ENCODE measurements at regions not wholly inside any gene's neighbourhood (a gene's known extent, or its start where the extent isn't known, plus 50 kb on each side); places are given as distances from the start of the nearest gene placed in this dataset.

DNA sequence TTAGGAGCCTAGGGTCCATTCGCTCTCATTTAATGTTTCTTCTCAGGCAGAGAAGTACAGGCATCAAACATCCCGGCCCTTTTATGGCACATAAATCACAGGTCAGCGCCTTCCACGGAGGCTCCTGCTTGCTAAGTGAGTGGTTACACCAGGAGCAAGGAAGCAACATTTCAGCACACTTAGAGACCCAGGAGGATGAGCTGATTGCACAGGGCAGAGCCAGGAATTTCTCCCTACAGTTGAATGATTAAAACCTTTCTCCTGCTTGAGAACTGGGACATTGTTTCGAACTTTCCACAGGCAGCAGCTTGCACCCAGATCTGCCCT lies 233.4 kb downstream of the SPTSSA start:
- WGBS = 43% methylated on average over 5 of the region's 5 CpGs
- Histone ChIP-seq H3K27ac (ENCODE audit: low read length, poor library complexity, severe bottlenecking) (no peak overlapping the region), H3K23ac (ENCODE audit: low read length in 2 of 2) (no peak overlapping the region), H4K8ac (ENCODE audit: low read length) (peak overlapping the region; percentile 69), H2AFZ (ENCODE audit: low read depth, low read length) (no peak overlapping the region), H3K9me3 (ENCODE audit: control insufficient read depth, low read length) (no peaks in the 10 kb centered on the region), H2BK12ac (ENCODE audit: low read length in 2 of 2) (no peak overlapping the region), H3K36me3 (ENCODE audit: control insufficient read depth in 1 of 2, insufficient read depth in 2 of 2, low read depth in 1 of 2, low read length in 2 of 2) (no peaks in the 10 kb centered on the region), H3K4me3 (ENCODE audit: insufficient read depth in 1 of 2, low read depth in 1 of 2, low read length in 2 of 2) (no peak overlapping the region), H3K4ac (ENCODE audit: low read depth in 1 of 2, low read length in 2 of 2) (no peak overlapping the region), H2BK5ac (ENCODE audit: low read depth, low read length, poor library complexity, severe bottlenecking) (no peak overlapping the region), H3K14ac (ENCODE audit: low read length in 2 of 2) (no peak overlapping the region), H4K91ac (ENCODE audit: low read length) (no peak overlapping the region), H3K27me3 (ENCODE audit: control insufficient read depth in 1 of 2, insufficient read depth in 1 of 2, low read length in 2 of 2) (peaks cover 0 to 7% of the 10 kb centered on the region in 2 experiments), H3K79me1 (replicated peaks; ENCODE audit: low read length, poor library complexity, severe bottlenecking) (no peaks in the 10 kb centered on the region), H2BK15ac (ENCODE audit: low read depth, poor library complexity, severe bottlenecking) (peak overlapping the region; percentile 67), H3K18ac (ENCODE audit: low read depth in 1 of 2, low read length in 2 of 2) (no peak overlapping the region), H3K9ac (ENCODE audit: low read length) (no peak overlapping the region), H3K4me2 (ENCODE audit: low read length, poor library complexity, severe bottlenecking) (no peak overlapping the region), H2AK5ac (ENCODE audit: low read length, severe bottlenecking) (no peak overlapping the region), H2BK120ac (ENCODE audit: low read depth, low read length) (no peak overlapping the region), H3K4me1 (ENCODE audit: control insufficient read depth, insufficient read depth, low read depth, low read length) (no peaks in the 10 kb centered on the region)
- DNase-seq = no peak

DNA sequence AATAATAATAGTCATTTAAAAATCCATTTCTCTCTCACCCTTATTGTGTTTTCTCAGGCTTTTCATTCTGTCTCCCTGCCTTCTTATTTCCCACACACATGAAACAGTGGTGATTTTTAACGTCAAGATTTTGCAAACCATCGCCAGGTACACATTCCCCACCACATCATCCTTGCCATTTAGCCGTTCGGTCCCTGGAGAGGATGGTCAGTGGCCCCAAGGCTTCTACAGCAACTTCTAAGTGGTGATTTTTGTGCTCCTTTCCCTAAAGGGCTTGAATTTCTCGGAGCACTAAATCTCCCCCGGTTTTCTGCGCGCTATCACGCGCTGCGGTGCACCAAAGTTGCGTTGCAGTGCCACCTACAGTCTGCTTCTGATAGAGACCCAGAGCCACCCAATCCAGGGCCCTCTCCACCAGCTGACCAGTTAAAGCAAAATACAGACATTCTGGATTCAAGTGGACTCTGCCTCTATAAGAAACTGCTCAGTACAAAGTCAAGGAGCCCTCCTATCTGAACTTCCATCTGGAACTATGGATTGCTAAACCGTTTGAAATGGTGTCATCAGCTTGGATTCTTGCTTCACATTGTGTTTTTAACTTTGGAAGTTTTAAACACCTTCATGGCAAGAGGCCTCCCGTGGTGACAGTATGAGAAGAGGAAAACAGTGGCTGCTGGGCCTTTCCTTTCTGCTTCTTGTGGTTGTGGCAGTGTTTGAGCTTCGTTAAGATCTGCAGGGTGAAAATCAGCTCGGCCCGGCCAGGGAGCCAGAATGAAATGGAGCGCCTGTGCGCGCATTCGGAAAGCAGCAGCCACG lies 234.0 kb downstream of the SPTSSA start:
- no peak overlapping the region for H3K14ac ChIP-seq (ENCODE audit: low read length in 2 of 2)
- no peak overlapping the region for H2AK5ac ChIP-seq (ENCODE audit: low read length, severe bottlenecking)
- no peak overlapping the region for H2BK5ac ChIP-seq (ENCODE audit: low read depth, low read length, poor library complexity, severe bottlenecking)
- H3K27me3 ChIP-seq (ENCODE audit: control insufficient read depth in 1 of 2, insufficient read depth in 1 of 2, low read length in 2 of 2) = peaks cover 1 to 7% of the 10 kb centered on the region in 2 experiments
- H3K4me2 ChIP-seq (ENCODE audit: low read length, poor library complexity, severe bottlenecking) = peak overlapping the region; percentile 73
- H3K79me1 ChIP-seq (replicated peaks; ENCODE audit: low read length, poor library complexity, severe bottlenecking) = no peaks in the 10 kb centered on the region
- no peak overlapping the region for H3K4ac ChIP-seq (ENCODE audit: low read depth in 1 of 2, low read length in 2 of 2)
- H4K91ac ChIP-seq (ENCODE audit: low read length) = no peak overlapping the region
- H3K18ac ChIP-seq (ENCODE audit: low read depth in 1 of 2, low read length in 2 of 2) = peak overlapping the region in 1 of 2 experiments; percentile 52
- H3K4me1 ChIP-seq (ENCODE audit: control insufficient read depth, insufficient read depth, low read depth, low read length) = no peaks in the 10 kb centered on the region
- no peak overlapping the region for H2BK12ac ChIP-seq (ENCODE audit: low read length in 2 of 2)
- no peak overlapping the region for H2BK120ac ChIP-seq (ENCODE audit: low read depth, low read length)
- H2BK15ac ChIP-seq (ENCODE audit: low read depth, poor library complexity, severe bottlenecking) = peak overlapping the region; percentile 67
- no peak overlapping the region for H3K23ac ChIP-seq (ENCODE audit: low read length in 2 of 2)
- peak; percentile 63 for DNase-seq
- H2AFZ ChIP-seq (ENCODE audit: low read depth, low read length) = no peak overlapping the region
- 31% methylated on average over 22 of the region's 22 CpGs for WGBS
- peak overlapping the region in 1 of 2 experiments; percentile 53 for H3K4me3 ChIP-seq (ENCODE audit: insufficient read depth in 1 of 2, low read depth in 1 of 2, low read length in 2 of 2)
- H3K36me3 ChIP-seq (ENCODE audit: control insufficient read depth in 1 of 2, insufficient read depth in 2 of 2, low read depth in 1 of 2, low read length in 2 of 2) = no peaks in the 10 kb centered on the region
- H4K8ac ChIP-seq (ENCODE audit: low read length) = peak overlapping the region; percentile 69
- peak overlapping the region; percentile 68 for H3K9ac ChIP-seq (ENCODE audit: low read length)
- no peak overlapping the region for H3K27ac ChIP-seq (ENCODE audit: low read length, poor library complexity, severe bottlenecking)
- H3K9me3 ChIP-seq (ENCODE audit: control insufficient read depth, low read length) = no peaks in the 10 kb centered on the region

GRCh38 chr14:34224221-34224620 lies 237.8 kb downstream of the SPTSSA start:
- Histone ChIP-seq H3K4me3 (ENCODE audit: insufficient read depth in 1 of 2, low read depth in 1 of 2, low read length in 2 of 2) (no peak overlapping the region), H4K91ac (ENCODE audit: low read length) (no peak overlapping the region), H2BK15ac (ENCODE audit: low read depth, poor library complexity, severe bottlenecking) (no peak overlapping the region), H3K14ac (ENCODE audit: low read length in 2 of 2) (no peak overlapping the region), H2BK5ac (ENCODE audit: low read depth, low read length, poor library complexity, severe bottlenecking) (no peak overlapping the region), H3K27me3 (ENCODE audit: control insufficient read depth in 1 of 2, insufficient read depth in 1 of 2, low read length in 2 of 2) (peaks cover 3 to 5% of the 10 kb centered on the region in 2 experiments), H3K18ac (ENCODE audit: low read depth in 1 of 2, low read length in 2 of 2) (no peak overlapping the region), H2AK5ac (ENCODE audit: low read length, severe bottlenecking) (no peak overlapping the region), H3K4me1 (ENCODE audit: control insufficient read depth, insufficient read depth, low read depth, low read length) (no peaks in the 10 kb centered on the region), H3K9me3 (ENCODE audit: control insufficient read depth, low read length) (no peaks in the 10 kb centered on the region), H3K27ac (ENCODE audit: low read length, poor library complexity, severe bottlenecking) (no peak overlapping the region), H3K4ac (ENCODE audit: low read depth in 1 of 2, low read length in 2 of 2) (no peak overlapping the region), H4K8ac (ENCODE audit: low read length) (no peak overlapping the region), H2BK12ac (ENCODE audit: low read length in 2 of 2) (no peak overlapping the region), H2BK120ac (ENCODE audit: low read depth, low read length) (no peak overlapping the region), H3K36me3 (ENCODE audit: control insufficient read depth in 1 of 2, insufficient read depth in 2 of 2, low read depth in 1 of 2, low read length in 2 of 2) (no peaks in the 10 kb centered on the region), H3K9ac (ENCODE audit: low read length) (no peak overlapping the region), H3K23ac (ENCODE audit: low read length in 2 of 2) (no peak overlapping the region), H3K79me1 (replicated peaks; ENCODE audit: low read length, poor library complexity, severe bottlenecking) (no peaks in the 10 kb centered on the region), H2AFZ (ENCODE audit: low read depth, low read length) (no peak overlapping the region), H3K4me2 (ENCODE audit: low read length, poor library complexity, severe bottlenecking) (no peak overlapping the region)
- DNase-seq = no peak

DNA sequence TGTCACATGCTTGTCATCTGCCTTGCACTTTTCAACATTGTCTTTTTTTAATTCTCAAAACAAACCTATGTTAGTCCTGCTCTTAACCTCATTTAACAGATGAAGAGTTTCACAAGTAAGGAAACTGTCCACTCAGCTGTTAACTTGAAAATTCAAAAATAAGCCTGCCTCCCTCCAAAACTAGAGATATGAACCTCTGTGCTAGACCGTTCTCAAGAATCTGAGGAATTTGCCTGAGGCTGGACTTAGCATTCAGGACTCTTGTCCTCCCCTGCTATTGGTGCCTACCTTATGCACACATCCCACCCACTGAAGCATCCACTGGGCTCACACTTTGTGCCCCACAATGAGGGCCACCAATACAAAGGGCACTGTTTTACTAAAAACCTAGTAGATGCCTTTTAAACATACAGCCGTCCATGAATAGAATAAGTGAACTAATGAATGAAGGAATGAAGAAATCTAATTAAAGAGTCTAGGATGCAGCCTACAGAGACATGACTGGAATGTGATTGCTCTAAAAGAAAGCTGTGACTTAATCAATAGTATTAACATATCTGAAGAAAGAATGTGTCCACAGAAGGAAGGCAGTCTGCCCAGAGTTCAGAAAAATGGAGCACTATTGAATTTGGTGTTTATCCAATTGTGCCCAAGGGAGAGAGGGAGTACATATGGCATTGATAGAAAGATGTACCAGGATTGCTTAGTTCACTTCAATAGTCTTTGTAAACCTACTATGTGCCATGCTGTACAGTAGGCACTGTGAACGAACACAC lies 238.5 kb downstream of the SPTSSA start:
- Histone ChIP-seq H3K4ac (ENCODE audit: low read depth in 1 of 2, low read length in 2 of 2) (no peak overlapping the region), H4K91ac (ENCODE audit: low read length) (no peak overlapping the region), H3K18ac (ENCODE audit: low read depth in 1 of 2, low read length in 2 of 2) (no peak overlapping the region), H2AK5ac (ENCODE audit: low read length, severe bottlenecking) (no peak overlapping the region), H3K79me1 (replicated peaks; ENCODE audit: low read length, poor library complexity, severe bottlenecking) (no peaks in the 10 kb centered on the region), H3K27me3 (ENCODE audit: control insufficient read depth in 1 of 2, insufficient read depth in 1 of 2, low read length in 2 of 2) (peaks cover 2 to 5% of the 10 kb centered on the region in 2 experiments), H3K23ac (ENCODE audit: low read length in 2 of 2) (no peak overlapping the region), H3K4me2 (ENCODE audit: low read length, poor library complexity, severe bottlenecking) (no peak overlapping the region), H2BK12ac (ENCODE audit: low read length in 2 of 2) (peak overlapping the region in 1 of 2 experiments; percentile 3), H3K9me3 (ENCODE audit: control insufficient read depth, low read length) (no peaks in the 10 kb centered on the region), H3K4me1 (ENCODE audit: control insufficient read depth, insufficient read depth, low read depth, low read length) (no peaks in the 10 kb centered on the region), H4K8ac (ENCODE audit: low read length) (no peak overlapping the region), H3K4me3 (ENCODE audit: insufficient read depth in 1 of 2, low read depth in 1 of 2, low read length in 2 of 2) (no peak overlapping the region), H3K27ac (ENCODE audit: low read length, poor library complexity, severe bottlenecking) (no peak overlapping the region), H2BK120ac (ENCODE audit: low read depth, low read length) (no peak overlapping the region), H2BK15ac (ENCODE audit: low read depth, poor library complexity, severe bottlenecking) (no peak overlapping the region), H3K36me3 (ENCODE audit: control insufficient read depth in 1 of 2, insufficient read depth in 2 of 2, low read depth in 1 of 2, low read length in 2 of 2) (no peaks in the 10 kb centered on the region), H3K14ac (ENCODE audit: low read length in 2 of 2) (no peak overlapping the region), H2BK5ac (ENCODE audit: low read depth, low read length, poor library complexity, severe bottlenecking) (no peak overlapping the region), H3K9ac (ENCODE audit: low read length) (no peak overlapping the region), H2AFZ (ENCODE audit: low read depth, low read length) (no peak overlapping the region)
- DNase-seq = no peak
- 69% methylated on average over 2 of the region's 3 CpGs for WGBS

All from mesenchymal stem cell (in vitro differentiated cells and primary cell).